ENCODE measurements at regions not wholly inside any gene's neighbourhood (a gene's known extent, or its start where the extent isn't known, plus 50 kb on each side); places are given as distances from the start of the nearest gene placed in this dataset. TPM values are rescaled to one million over a fixed set of nuclear protein-coding genes. Genes with fewer than 3 reads are reported as not detected.

DNA sequence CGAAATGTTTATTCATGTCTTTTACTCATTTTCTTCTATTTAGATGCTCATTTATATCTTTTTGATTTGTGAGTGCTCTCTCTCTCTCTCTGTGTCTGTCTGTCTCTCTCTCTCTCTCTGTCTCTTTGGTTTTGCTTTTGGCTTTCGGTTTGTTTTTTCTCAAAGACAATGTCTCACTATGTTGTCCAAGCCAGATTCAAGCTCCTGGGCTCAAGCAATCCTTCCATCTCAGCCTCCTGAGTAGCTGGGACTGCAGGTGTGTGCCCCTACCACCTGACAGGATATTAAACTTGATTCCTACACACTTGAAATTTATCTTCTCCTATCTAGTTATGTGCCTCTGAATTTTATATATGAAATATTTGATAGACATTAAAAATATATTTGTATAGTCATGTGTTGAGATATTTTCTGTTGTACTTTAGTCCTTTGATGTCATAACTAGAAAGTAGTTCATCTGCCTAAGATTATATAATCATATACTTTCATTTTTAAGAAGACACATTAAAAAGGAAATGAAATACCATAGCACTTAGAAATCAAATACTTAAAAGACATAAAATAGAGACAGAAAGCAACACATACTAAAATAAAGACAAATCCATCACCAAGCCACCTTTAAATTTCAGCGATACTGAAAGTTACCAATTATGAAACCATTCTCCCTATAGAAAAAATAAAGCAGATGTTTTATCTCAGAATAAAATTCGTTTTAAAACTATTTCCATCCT, 68.1 kb upstream of the SFMBT2 start:
- DNase-seq (ENCODE audit: low spot score): no peak

DNA sequence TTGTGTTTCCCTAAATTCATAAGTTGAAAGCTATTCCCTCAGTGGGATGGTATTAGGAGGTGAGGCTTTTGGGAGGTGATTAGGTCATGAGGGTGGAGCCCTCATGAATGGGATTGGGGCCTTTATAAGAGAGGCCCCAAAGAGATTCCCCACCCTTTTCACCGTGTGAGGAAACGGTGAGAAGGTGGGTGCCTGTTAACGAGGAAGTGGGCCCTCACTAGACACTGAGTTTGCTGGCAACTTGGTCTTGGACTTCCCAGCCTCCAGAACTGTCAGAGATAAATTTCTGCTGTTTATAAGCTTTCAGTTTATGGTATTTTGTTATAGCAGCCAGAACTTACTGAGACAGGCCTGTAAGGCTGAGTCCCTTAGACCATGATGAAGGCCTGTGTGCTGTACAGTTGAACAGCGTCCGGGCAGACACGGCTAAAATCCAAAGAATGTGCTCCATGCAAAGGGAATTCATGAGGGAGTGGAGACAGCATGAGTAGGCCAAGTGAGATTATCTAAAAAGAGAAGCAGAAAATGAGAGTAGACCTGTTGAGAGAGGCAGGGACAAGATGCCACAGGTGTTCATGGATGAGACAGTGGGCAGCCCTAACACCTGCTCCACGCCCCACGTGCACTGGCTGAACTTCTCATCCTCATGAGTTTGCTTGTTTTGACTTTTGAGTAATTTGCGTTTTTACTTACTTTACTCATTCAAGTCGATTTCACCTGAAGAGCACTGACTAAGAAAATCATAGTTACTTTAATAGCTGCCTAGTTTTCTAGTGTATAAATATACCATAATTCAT, 66.9 kb upstream of the SFMBT2 start:
- no peak for DNase-seq (ENCODE audit: low spot score)

GRCh38 chr10:7475939-7476338, 65.1 kb upstream of the SFMBT2 start:
- DNase-seq (ENCODE audit: low spot score): no peak

GRCh38 chr10:7475046-7475911, 64.4 kb upstream of the SFMBT2 start:
- no peak for DNase-seq (ENCODE audit: low spot score)

- DNase-seq (ENCODE audit: low spot score): no peak
Measured at GRCh38 chr10:7474388-7474787, 63.6 kb upstream of the SFMBT2 start.

DNA sequence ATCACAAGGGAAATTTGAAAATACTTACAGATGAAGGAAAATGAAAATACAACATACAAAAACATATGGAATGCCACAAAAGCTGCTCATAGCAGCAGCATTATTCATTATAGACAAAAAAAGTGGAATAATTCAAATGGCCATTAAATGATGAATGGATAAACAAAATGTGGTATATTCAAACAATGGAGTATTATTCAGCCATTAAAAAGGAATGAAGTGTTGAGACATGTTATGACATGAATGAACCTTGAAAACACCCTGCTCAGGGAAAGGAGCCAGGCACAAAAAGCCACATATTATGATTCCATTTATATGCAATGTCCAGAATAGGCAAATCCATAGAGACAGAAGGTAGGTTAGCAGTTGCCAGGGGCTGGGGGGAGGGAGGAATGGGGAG, 62.6 kb upstream of the SFMBT2 start:
- DNase-seq (ENCODE audit: low spot score): no peak

- no peak for DNase-seq (ENCODE audit: low spot score)
Measured at GRCh38 chr10:7471720-7472367, 61.0 kb upstream of the SFMBT2 start.

DNA sequence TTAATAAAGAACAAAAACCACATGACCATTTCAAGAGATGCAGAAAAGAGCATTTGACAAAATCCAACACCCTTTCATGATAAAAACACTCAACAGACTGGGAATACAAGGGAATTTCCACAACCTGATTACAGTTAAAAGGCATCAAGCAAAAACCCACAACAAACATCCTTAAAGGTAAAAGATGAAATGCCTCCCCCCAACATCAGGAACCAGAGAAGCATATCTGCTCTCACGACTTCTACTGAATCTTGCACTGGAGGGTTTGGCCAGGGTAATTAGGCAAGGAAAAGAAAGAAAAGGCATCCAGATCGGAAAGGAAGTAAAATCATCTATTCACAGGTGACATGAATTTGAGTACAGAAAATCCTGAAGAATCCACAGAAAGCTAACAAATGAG, 59.5 kb upstream of the SFMBT2 start:
- no peak for DNase-seq (ENCODE audit: low spot score)

GRCh38 chr10:7467031-7467667, 56.3 kb upstream of the SFMBT2 start:
- DNase-seq (ENCODE audit: low spot score): no peak

DNA sequence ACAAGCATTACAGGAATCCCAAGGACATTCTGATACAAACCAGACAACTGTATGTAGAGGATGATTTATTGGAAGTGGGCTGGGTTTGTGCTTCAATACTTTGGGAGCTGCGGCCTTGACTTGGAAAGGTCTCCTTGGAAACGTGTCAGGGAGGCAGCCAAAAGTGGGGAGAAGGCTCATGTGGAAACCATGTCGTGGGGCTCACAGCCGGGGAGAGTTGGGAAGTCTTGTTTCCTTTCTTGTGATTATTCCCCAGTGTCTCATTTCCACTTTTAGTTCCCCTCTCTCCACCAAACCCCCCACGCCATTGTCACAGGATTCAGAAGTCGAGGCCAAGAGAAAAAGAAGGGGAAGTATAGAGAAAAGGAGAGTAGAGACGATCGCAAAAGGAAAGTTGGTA, 53.9 kb upstream of the SFMBT2 start:
- no peak for DNase-seq (ENCODE audit: low spot score)

Small RNA genes lying in the stretch of these regions (small RNA-seq; reads per million reads assigned to genes)
- not detected for gene RNU6-535P
